Kidney glomerular epithelial cell (primary cell): ENCODE measurements at regions not wholly inside any gene's neighbourhood (a gene's known extent, or its start where the extent isn't known, plus 50 kb on each side); places are given as distances from the start of the nearest gene placed in this dataset.

Experiments
- DNase-seq: peaks from one replicate; lab custom pipeline; 2025; lab: John Stamatoyannopoulos, UW

- DNase-seq, result no peak
Observed at GRCh38 chr4:3852711-3853110, 86.5 kb downstream of the ADRA2C start.

GRCh38 chr4:3853388-3854035 is 87.3 kb downstream of the ADRA2C start:
- no peak for DNase-seq

- DNase-seq, result no peak
Observed at GRCh38 chr4:3854661-3855060, 88.5 kb downstream of the ADRA2C start.

- DNase-seq, result no peak
Observed at GRCh38 chr4:3855646-3856045, 89.5 kb downstream of the ADRA2C start.

- no peak for DNase-seq
Observed at GRCh38 chr4:3856604-3857204, 90.5 kb downstream of the ADRA2C start.

- DNase-seq, result no peak
Observed at GRCh38 chr4:3857269-3857926, 91.2 kb downstream of the ADRA2C start.

GRCh38 chr4:3858046-3858730 is 92.0 kb downstream of the ADRA2C start:
- DNase-seq, result no peak

- DNase-seq, result no peak
Observed at GRCh38 chr4:3858765-3859388, 92.7 kb downstream of the ADRA2C start.

GRCh38 chr4:3859571-3859970 is 93.4 kb downstream of the ADRA2C start:
- no peak for DNase-seq

GRCh38 chr4:3860061-3860912 is 94.1 kb downstream of the ADRA2C start:
- DNase-seq, result no peak

- DNase-seq, result no peak
Observed at GRCh38 chr4:3860913-3861636, 94.9 kb downstream of the ADRA2C start.

- DNase-seq, result no peak
Observed at GRCh38 chr4:3861720-3862639, 95.8 kb downstream of the ADRA2C start.

GRCh38 chr4:3862640-3863420 is 96.6 kb downstream of the ADRA2C start:
- no peak for DNase-seq

- no peak for DNase-seq
Observed at GRCh38 chr4:3863841-3864741, 97.9 kb downstream of the ADRA2C start.

- no peak for DNase-seq
Observed at GRCh38 chr4:3864742-3865721, 98.8 kb downstream of the ADRA2C start.

- DNase-seq, result no peak
Observed at GRCh38 chr4:3865986-3866812, 100.0 kb downstream of the ADRA2C start.
